DOHH2 (cell line): ENCODE measurements at regions not wholly inside any gene's neighbourhood (a gene's known extent, or its start where the extent isn't known, plus 50 kb on each side); places are given as distances from the start of the nearest gene placed in this dataset.

ENCODE experiments used
- EZH2phosphoT487 ChIP-seq: fragments of 200-600 bp; sonication (generic); IDR thresholded peaks from 2 replicates; pipeline ENCODE4 v1.6.1; 2017; ENCODE audit warnings: borderline replicate concordance, mild to moderate bottlenecking, antibody characterized with exemption, low read length, moderate library complexity, mixed read lengths
- TF ChIP-seq, protein P1 (sequence below): fragments of 200-600 bp; sonication (generic); IDR thresholded peaks from one replicate; pipeline ENCODE4 v1.5.1; 2014; ENCODE audit warnings: antibody characterized with exemption, mild to moderate bottlenecking, low read depth, low read length; ENCODE audit not compliant: poor library complexity, severe bottlenecking

DNA sequence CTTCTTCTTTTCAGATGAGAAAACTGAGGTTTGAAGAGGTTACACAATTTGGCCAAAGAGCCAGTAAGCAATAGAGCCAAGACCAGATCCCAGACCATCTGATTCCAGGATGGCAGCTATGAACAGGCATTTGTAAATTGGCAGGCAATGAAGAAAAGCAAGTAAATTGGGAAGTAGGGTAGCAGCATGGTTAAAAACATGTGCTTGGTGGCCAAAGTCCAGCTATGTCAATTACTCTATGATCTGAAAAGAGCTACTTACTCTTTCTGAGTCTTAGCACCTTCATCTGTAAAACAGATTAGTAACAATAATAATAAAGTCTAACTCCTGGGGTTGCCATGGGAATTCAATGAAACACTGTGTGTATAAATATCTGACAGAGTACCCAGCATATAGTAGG, 60.2 kb upstream of the MDM1 start:
- TF ChIP-seq, protein P1, sequence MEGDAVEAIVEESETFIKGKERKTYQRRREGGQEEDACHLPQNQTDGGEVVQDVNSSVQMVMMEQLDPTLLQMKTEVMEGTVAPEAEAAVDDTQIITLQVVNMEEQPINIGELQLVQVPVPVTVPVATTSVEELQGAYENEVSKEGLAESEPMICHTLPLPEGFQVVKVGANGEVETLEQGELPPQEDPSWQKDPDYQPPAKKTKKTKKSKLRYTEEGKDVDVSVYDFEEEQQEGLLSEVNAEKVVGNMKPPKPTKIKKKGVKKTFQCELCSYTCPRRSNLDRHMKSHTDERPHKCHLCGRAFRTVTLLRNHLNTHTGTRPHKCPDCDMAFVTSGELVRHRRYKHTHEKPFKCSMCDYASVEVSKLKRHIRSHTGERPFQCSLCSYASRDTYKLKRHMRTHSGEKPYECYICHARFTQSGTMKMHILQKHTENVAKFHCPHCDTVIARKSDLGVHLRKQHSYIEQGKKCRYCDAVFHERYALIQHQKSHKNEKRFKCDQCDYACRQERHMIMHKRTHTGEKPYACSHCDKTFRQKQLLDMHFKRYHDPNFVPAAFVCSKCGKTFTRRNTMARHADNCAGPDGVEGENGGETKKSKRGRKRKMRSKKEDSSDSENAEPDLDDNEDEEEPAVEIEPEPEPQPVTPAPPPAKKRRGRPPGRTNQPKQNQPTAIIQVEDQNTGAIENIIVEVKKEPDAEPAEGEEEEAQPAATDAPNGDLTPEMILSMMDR = no peak
- no peak for TF ChIP-seq EZH2phosphoT487
